ENCODE measurements at regions not wholly inside any gene's neighbourhood (a gene's known extent, or its start where the extent isn't known, plus 50 kb on each side); places are given as distances from the start of the nearest gene placed in this dataset.

GRCh38 chr4:20616313-20616712 is 83.9 kb upstream of the PACRGL start:
- TF ChIP-seq SIN3A (IDR thresholded peaks at IDR 0.05; ENCODE audit: borderline replicate concordance, insufficient read depth, low read depth, low read length): no peak
- TF ChIP-seq CTCF (IDR thresholded peaks at IDR 0.05): no peak
- no peak for TF ChIP-seq POLR2AphosphoS5 (IDR thresholded peaks at IDR 0.05; ENCODE audit: low read depth, low read length)
- no peak for TF ChIP-seq REST (IDR thresholded peaks at IDR 0.05; ENCODE audit: insufficient read depth in 1 of 2, low read depth in 2 of 2, low read length in 1 of 2)
